ENCODE measurements at regions not wholly inside any gene's neighbourhood (a gene's known extent, or its start where the extent isn't known, plus 50 kb on each side); places are given as distances from the start of the nearest gene placed in this dataset.

- TF ChIP-seq, protein P1, sequence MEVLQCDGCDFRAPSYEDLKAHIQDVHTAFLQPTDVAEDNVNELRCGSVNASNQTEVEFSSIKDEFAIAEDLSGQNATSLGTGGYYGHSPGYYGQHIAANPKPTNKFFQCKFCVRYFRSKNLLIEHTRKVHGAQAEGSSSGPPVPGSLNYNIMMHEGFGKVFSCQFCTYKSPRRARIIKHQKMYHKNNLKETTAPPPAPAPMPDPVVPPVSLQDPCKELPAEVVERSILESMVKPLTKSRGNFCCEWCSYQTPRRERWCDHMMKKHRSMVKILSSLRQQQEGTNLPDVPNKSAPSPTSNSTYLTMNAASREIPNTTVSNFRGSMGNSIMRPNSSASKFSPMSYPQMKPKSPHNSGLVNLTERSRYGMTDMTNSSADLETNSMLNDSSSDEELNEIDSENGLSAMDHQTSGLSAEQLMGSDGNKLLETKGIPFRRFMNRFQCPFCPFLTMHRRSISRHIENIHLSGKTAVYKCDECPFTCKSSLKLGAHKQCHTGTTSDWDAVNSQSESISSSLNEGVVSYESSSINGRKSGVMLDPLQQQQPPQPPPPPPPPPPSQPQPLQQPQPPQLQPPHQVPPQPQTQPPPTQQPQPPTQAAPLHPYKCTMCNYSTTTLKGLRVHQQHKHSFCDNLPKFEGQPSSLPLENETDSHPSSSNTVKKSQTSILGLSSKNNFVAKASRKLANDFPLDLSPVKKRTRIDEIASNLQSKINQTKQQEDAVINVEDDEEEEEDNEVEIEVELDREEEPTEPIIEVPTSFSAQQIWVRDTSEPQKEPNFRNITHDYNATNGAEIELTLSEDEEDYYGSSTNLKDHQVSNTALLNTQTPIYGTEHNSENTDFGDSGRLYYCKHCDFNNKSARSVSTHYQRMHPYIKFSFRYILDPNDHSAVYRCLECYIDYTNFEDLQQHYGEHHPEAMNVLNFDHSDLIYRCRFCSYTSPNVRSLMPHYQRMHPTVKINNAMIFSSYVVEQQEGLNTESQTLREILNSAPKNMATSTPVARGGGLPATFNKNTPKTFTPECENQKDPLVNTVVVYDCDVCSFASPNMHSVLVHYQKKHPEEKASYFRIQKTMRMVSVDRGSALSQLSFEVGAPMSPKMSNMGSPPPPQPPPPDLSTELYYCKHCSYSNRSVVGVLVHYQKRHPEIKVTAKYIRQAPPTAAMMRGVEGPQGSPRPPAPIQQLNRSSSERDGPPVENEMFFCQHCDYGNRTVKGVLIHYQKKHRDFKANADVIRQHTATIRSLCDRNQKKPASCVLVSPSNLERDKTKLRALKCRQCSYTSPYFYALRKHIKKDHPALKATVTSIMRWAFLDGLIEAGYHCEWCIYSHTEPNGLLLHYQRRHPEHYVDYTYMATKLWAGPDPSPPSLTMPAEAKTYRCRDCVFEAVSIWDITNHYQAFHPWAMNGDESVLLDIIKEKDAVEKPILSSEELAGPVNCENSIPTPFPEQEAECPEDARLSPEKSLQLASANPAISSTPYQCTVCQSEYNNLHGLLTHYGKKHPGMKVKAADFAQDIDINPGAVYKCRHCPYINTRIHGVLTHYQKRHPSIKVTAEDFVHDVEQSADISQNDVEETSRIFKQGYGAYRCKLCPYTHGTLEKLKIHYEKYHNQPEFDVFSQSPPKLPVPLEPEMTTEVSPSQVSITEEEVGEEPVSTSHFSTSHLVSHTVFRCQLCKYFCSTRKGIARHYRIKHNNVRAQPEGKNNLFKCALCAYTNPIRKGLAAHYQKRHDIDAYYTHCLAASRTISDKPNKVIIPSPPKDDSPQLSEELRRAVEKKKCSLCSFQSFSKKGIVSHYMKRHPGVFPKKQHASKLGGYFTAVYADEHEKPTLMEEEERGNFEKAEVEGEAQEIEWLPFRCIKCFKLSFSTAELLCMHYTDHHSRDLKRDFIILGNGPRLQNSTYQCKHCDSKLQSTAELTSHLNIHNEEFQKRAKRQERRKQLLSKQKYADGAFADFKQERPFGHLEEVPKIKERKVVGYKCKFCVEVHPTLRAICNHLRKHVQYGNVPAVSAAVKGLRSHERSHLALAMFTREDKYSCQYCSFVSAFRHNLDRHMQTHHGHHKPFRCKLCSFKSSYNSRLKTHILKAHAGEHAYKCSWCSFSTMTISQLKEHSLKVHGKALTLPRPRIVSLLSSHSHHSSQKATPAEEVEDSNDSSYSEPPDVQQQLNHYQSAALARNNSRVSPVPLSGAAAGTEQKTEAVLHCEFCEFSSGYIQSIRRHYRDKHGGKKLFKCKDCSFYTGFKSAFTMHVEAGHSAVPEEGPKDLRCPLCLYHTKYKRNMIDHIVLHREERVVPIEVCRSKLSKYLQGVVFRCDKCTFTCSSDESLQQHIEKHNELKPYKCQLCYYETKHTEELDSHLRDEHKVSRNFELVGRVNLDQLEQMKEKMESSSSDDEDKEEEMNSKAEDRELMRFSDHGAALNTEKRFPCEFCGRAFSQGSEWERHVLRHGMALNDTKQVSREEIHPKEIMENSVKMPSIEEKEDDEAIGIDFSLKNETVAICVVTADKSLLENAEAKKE (CRISPR knock-in tag; IDR thresholded peaks at IDR 0.05): no peak
- TF ChIP-seq EZH2 (IDR thresholded peaks at IDR 0.05; ENCODE audit: low read depth, unreplicated experiment): no peak
These were observed 55.6 kb downstream of the KIAA0408 start (continued) for GRCh38 chr6:127403636-127404035.

DNA sequence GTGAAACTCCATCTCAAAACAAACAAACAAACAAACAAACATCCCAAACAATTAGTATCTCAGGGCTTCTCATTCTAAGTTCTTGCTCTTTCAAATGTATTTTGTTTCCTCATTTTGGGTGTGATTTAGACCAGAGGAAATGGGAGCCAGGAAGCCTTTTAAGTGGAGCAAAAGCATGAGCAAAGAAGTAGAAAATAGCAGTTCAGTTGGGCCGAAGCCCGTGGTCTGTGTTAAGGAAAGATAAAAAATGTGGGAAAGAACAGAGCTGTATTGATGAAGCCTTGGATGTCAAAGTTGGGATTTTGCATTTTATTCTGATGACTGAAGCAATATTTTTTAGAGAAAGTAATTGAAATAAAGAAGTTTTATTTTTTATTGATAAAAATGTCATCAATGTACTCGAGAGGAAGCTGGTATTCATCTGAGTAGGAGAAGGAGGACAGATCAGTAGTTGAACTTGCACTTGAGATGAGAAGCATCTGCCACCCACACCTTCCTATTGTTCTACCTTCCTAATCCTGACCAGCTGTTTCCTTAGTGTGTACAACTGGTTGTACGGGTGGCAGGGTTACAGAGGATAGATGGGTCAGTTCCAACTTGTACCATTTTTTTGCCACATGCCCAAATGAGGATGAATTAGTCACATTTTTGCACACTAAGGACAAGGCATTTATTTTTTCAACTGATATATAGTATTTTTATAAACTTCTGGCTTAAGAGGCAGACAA is 56.1 kb downstream of the KIAA0408 start:
- peak overlapping the region; percentile 52; the same call in 1 of the 2 replicates for H2AFZ ChIP-seq
- ATAC-seq: no peak
- no peak for TF ChIP-seq ZNF114 (CRISPR knock-in tag; IDR thresholded peaks at IDR 0.05)
- TF ChIP-seq, protein P2, sequence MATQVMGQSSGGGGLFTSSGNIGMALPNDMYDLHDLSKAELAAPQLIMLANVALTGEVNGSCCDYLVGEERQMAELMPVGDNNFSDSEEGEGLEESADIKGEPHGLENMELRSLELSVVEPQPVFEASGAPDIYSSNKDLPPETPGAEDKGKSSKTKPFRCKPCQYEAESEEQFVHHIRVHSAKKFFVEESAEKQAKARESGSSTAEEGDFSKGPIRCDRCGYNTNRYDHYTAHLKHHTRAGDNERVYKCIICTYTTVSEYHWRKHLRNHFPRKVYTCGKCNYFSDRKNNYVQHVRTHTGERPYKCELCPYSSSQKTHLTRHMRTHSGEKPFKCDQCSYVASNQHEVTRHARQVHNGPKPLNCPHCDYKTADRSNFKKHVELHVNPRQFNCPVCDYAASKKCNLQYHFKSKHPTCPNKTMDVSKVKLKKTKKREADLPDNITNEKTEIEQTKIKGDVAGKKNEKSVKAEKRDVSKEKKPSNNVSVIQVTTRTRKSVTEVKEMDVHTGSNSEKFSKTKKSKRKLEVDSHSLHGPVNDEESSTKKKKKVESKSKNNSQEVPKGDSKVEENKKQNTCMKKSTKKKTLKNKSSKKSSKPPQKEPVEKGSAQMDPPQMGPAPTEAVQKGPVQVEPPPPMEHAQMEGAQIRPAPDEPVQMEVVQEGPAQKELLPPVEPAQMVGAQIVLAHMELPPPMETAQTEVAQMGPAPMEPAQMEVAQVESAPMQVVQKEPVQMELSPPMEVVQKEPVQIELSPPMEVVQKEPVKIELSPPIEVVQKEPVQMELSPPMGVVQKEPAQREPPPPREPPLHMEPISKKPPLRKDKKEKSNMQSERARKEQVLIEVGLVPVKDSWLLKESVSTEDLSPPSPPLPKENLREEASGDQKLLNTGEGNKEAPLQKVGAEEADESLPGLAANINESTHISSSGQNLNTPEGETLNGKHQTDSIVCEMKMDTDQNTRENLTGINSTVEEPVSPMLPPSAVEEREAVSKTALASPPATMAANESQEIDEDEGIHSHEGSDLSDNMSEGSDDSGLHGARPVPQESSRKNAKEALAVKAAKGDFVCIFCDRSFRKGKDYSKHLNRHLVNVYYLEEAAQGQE (IDR thresholded peaks at IDR 0.05; ENCODE audit: unreplicated experiment): no peak
- TF ChIP-seq, protein P3, sequence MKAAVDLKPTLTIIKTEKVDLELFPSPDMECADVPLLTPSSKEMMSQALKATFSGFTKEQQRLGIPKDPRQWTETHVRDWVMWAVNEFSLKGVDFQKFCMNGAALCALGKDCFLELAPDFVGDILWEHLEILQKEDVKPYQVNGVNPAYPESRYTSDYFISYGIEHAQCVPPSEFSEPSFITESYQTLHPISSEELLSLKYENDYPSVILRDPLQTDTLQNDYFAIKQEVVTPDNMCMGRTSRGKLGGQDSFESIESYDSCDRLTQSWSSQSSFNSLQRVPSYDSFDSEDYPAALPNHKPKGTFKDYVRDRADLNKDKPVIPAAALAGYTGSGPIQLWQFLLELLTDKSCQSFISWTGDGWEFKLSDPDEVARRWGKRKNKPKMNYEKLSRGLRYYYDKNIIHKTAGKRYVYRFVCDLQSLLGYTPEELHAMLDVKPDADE (IDR thresholded peaks at IDR 0.05): no peak

More for the DNA sequence above, 56.1 kb downstream of the KIAA0408 start:
- Mint-ChIP-seq H3K27me3 (ENCODE audit: insufficient read depth, low read depth, poor library complexity) (no peaks in the 10 kb centered on the region), H3K36me3 (ENCODE audit: low read depth) (no peaks in the 10 kb centered on the region), H3K4me3 (no peak overlapping the region), H3K27ac (no peak overlapping the region), H3K9me3 (peaks cover 4% of the 10 kb centered on the region; the same call in 1 of the 3 replicates), H3K4me1 (no peaks in the 10 kb centered on the region)
- Histone ChIP-seq H3K4me3 (no peak overlapping the region), H3F3A (replicated peaks; ENCODE audit: low read depth) (no peaks in the 10 kb centered on the region), H3K27ac (ENCODE audit: low read depth) (no peak overlapping the region), H3K9me2 (ENCODE audit: insufficient read depth) (no peaks in the 10 kb centered on the region), H3K79me2 (replicated peaks; ENCODE audit: insufficient read depth) (no peaks in the 10 kb centered on the region), H3K4me2 (no peak overlapping the region), H3K27me3 (ENCODE audit: insufficient read depth) (no peaks in the 10 kb centered on the region), H3K4me1 (ENCODE audit: insufficient read depth) (no peaks in the 10 kb centered on the region), H3K36me3 (ENCODE audit: insufficient read depth) (no peaks in the 10 kb centered on the region), H4K20me1 (replicated peaks; ENCODE audit: insufficient read depth) (no peaks in the 10 kb centered on the region)
- DNase-seq (ENCODE audit: low spot score): no peak
